SK-N-SH (cell line): ENCODE measurements at regions not wholly inside any gene's neighbourhood (a gene's known extent, or its start where the extent isn't known, plus 50 kb on each side); places are given as distances from the start of the nearest gene placed in this dataset.

Source experiments
- CHD2 ChIP-seq: fragments of 150-350 bp; IDR thresholded peaks from 2 replicates; pipeline ENCODE4 v1.6.1; 2018; ENCODE audit warnings: low read length; ENCODE audit not compliant: partially characterized antibody
- EP300 ChIP-seq, 2 experiments: IDR thresholded peaks; 2 replicates each; pipeline versions ENCODE4 v1.4.0 to v1.6.1; 2012; ENCODE audit warnings: borderline replicate concordance in 1 of 2, low read depth in 1 of 2, low read length in 1 of 2
- SIN3A ChIP-seq: IDR thresholded peaks from 2 replicates; pipeline ENCODE4 v1.6.1; 2012; ENCODE audit warnings: low read depth, mild to moderate bottlenecking, low read length, moderate library complexity, borderline replicate concordance
- TAF1 ChIP-seq: IDR thresholded peaks from 2 replicates; pipeline ENCODE4 v1.6.1; 2012; ENCODE audit warnings: low read depth, mild to moderate bottlenecking, low read length, moderate library complexity, borderline replicate concordance
- TEAD4 ChIP-seq: IDR thresholded peaks from 2 replicates; pipeline ENCODE4 v1.4.0; 2012; ENCODE audit warnings: mild to moderate bottlenecking, borderline replicate concordance; ENCODE audit not compliant: insufficient read depth
- YY1 ChIP-seq: IDR thresholded peaks from 2 replicates; pipeline ENCODE4 v1.4.0; 2012; ENCODE audit warnings: low read depth, mild to moderate bottlenecking
- TF ChIP-seq, protein P1 (sequence below): fragments of 200-600 bp; sonication (generic); IDR thresholded peaks from 2 replicates; pipeline ENCODE4 v1.6.1; 2017; ENCODE audit warnings: antibody characterized with exemption, mild to moderate bottlenecking, moderate library complexity

DNA sequence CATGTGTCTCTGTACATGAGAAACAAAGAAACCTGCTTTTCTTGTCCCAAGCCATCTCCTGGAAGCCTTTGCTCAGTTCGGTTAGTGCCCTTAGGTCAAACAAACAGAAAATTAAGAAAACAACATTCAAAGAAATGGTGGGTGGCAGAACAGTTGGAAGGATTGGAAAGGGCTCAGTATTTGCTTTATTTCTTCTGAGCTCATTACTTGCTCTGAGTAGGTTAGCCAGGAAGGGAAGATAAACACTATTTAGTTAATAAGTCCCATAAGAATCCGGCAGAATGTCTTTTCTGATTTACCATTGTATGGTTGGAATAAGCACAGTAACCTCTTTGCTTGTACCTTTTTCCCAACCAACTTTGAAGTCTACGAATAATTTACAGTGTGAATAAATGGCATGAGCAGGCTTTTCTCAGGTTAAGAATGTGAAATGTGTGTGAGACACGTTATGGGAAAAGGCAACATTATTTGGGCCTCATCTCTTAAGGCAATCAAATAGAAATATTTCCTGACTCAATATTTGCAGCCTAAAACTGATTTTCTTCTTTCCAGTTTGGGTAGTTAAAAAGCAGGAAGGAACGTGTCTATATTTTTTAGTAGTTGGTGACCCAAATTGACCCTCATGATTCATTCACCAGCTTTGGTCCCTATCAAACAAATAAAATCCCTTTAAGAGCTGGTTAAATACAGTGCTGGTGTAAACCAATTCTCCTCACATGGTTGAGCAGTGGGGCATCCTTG is 158.5 kb downstream of the DKK1 start:
- TF ChIP-seq CHD2 (no peak), TEAD4 (no peak), YY1 (no peak), TAF1 (no peak), SIN3A (no peak), EP300 (IDR thresholded peaks at IDR 0.05; ENCODE audit: borderline replicate concordance in 1 of 2, low read depth in 1 of 2, low read length in 1 of 2) (no peak)
- TF ChIP-seq, protein P1, sequence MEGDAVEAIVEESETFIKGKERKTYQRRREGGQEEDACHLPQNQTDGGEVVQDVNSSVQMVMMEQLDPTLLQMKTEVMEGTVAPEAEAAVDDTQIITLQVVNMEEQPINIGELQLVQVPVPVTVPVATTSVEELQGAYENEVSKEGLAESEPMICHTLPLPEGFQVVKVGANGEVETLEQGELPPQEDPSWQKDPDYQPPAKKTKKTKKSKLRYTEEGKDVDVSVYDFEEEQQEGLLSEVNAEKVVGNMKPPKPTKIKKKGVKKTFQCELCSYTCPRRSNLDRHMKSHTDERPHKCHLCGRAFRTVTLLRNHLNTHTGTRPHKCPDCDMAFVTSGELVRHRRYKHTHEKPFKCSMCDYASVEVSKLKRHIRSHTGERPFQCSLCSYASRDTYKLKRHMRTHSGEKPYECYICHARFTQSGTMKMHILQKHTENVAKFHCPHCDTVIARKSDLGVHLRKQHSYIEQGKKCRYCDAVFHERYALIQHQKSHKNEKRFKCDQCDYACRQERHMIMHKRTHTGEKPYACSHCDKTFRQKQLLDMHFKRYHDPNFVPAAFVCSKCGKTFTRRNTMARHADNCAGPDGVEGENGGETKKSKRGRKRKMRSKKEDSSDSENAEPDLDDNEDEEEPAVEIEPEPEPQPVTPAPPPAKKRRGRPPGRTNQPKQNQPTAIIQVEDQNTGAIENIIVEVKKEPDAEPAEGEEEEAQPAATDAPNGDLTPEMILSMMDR = no peak
